ENCODE measurements at regions not wholly inside any gene's neighbourhood (a gene's known extent, or its start where the extent isn't known, plus 50 kb on each side); places are given as distances from the start of the nearest gene placed in this dataset.

- no peak overlapping the region for H3K4me3 ChIP-seq (ENCODE audit: low read depth, low read length)
- no peak for DNase-seq (ENCODE audit: low read depth)
- TF ChIP-seq MAX (IDR thresholded peaks at IDR 0.05; ENCODE audit: low read depth, low read length), result no peak
Measured at GRCh38 chr12:128163086-128163485, 103.9 kb upstream of the TMEM132C start.

GRCh38 chr12:128164533-128164932, 102.4 kb upstream of the TMEM132C start:
- no peak for DNase-seq (ENCODE audit: low read depth)
- no peak overlapping the region for H3K4me3 ChIP-seq (ENCODE audit: low read depth, low read length)
- TF ChIP-seq POLR2A (IDR thresholded peaks at IDR 0.05; ENCODE audit: extremely low read depth, insufficient read length) (no peak), MAX (IDR thresholded peaks at IDR 0.05; ENCODE audit: low read depth, low read length) (no peak), MYC (IDR thresholded peaks at IDR 0.05; ENCODE audit: low read depth, low read length) (no peak), CTCF (IDR thresholded peaks at IDR 0.05; ENCODE audit: low read depth, low read length) (no peak)

- no peak overlapping the region for H3K4me3 ChIP-seq (ENCODE audit: low read depth, low read length)
- TF ChIP-seq MAX (IDR thresholded peaks at IDR 0.05; ENCODE audit: low read depth, low read length) (no peak), POLR2A (IDR thresholded peaks at IDR 0.05; ENCODE audit: extremely low read depth, insufficient read length) (no peak), CTCF (IDR thresholded peaks at IDR 0.05; ENCODE audit: low read depth, low read length) (no peak), MYC (IDR thresholded peaks at IDR 0.05; ENCODE audit: low read depth, low read length) (no peak)
- DNase-seq (ENCODE audit: low read depth), result no peak
Measured at GRCh38 chr12:128165387-128165786, 101.6 kb upstream of the TMEM132C start.

GRCh38 chr12:128168273-128168672, 98.7 kb upstream of the TMEM132C start:
- H3K4me3 ChIP-seq (ENCODE audit: low read depth, low read length), result no peak overlapping the region
- no peak for DNase-seq (ENCODE audit: low read depth)
- TF ChIP-seq MAX (IDR thresholded peaks at IDR 0.05; ENCODE audit: low read depth, low read length) (no peak), MYC (IDR thresholded peaks at IDR 0.05; ENCODE audit: low read depth, low read length) (no peak), CTCF (IDR thresholded peaks at IDR 0.05; ENCODE audit: low read depth, low read length) (no peak), POLR2A (IDR thresholded peaks at IDR 0.05; ENCODE audit: extremely low read depth, insufficient read length) (no peak)

GRCh38 chr12:128170181-128170580, 96.8 kb upstream of the TMEM132C start:
- no peak for TF ChIP-seq MAX (IDR thresholded peaks at IDR 0.05; ENCODE audit: low read depth, low read length)
- TF ChIP-seq CTCF (IDR thresholded peaks at IDR 0.05; ENCODE audit: low read depth, low read length), result no peak
- TF ChIP-seq MYC (IDR thresholded peaks at IDR 0.05; ENCODE audit: low read depth, low read length), result no peak
- TF ChIP-seq POLR2A (IDR thresholded peaks at IDR 0.05; ENCODE audit: extremely low read depth, insufficient read length), result no peak
- H3K4me3 ChIP-seq (ENCODE audit: low read depth, low read length), result no peak overlapping the region
- no peak for DNase-seq (ENCODE audit: low read depth)

- DNase-seq (ENCODE audit: low read depth), result no peak
- no peak overlapping the region for H3K4me3 ChIP-seq (ENCODE audit: low read depth, low read length)
- no peak for TF ChIP-seq POLR2A (IDR thresholded peaks at IDR 0.05; ENCODE audit: extremely low read depth, insufficient read length)
Measured at GRCh38 chr12:128178565-128178964, 88.4 kb upstream of the TMEM132C start.

- TF ChIP-seq MYC (IDR thresholded peaks at IDR 0.05; ENCODE audit: low read depth, low read length) (no peak), POLR2A (IDR thresholded peaks at IDR 0.05; ENCODE audit: extremely low read depth, insufficient read length) (no peak), MAX (IDR thresholded peaks at IDR 0.05; ENCODE audit: low read depth, low read length) (no peak), CTCF (IDR thresholded peaks at IDR 0.05; ENCODE audit: low read depth, low read length) (no peak)
- no peak for DNase-seq (ENCODE audit: low read depth)
- no peak overlapping the region for H3K4me3 ChIP-seq (ENCODE audit: low read depth, low read length)
Measured at GRCh38 chr12:128178966-128179365, 88.0 kb upstream of the TMEM132C start.
